ENCODE measurements at regions not wholly inside any gene's neighbourhood (a gene's known extent, or its start where the extent isn't known, plus 50 kb on each side); places are given as distances from the start of the nearest gene placed in this dataset.
"Not testable (repeated sequence)": the region's sequence is repeated elsewhere in the genome, so short reads cannot be mapped to it uniquely, and the experiment has no call there.

- ATAC-seq: peak; percentile 56
- intact Hi-C loops (cut with micrococcal nuclease); H3K9me2 ChIP-seq (ENCODE audit: insufficient read depth); H3K4me2 ChIP-seq (ENCODE audit: low read length); CTCF ChIA-PET; H3K27ac ChIP-seq (ENCODE audit: low read depth, low read length); H2AFZ ChIP-seq (ENCODE audit: low read depth, low read length, poor library complexity, severe bottlenecking); H3K9me3 ChIP-seq (ENCODE audit: control insufficient read depth in 1 of 2, insufficient read depth in 1 of 2, low read depth in 1 of 2, low read length in 2 of 2); POLR2A ChIA-PET; RAD21 ChIA-PET (ENCODE audit: low non-redundant PET in 1 of 2, low total read pairs in 2 of 2, uncharacterized antibody in 2 of 2, unreplicated experiment in 2 of 2); H3K9ac ChIP-seq (ENCODE audit: low read length); H4K20me1 ChIP-seq (ENCODE audit: insufficient read depth); H3K27me3 ChIP-seq (ENCODE audit: insufficient read depth, low read length); H3K36me3 ChIP-seq (ENCODE audit: control insufficient read depth in 1 of 2, insufficient read depth in 2 of 2, low read length in 2 of 2); BruUV-seq (replicated peaks); H3K4me3 ChIP-seq (replicated peaks in 1 of 2; ENCODE audit: low read depth in 1 of 2, low read length in 2 of 2); DNase-seq (ENCODE audit: low read depth, low spot score): not testable (repeated sequence)
- H3K4me1 ChIP-seq (ENCODE audit: control insufficient read depth in 1 of 2, insufficient read depth in 2 of 2, low read length in 2 of 2): peaks cover 0 to 11% of the 10 kb centered on the region in 2 experiments; a peak in 2 of 4 replicates
- H3K79me2 ChIP-seq (ENCODE audit: insufficient read depth, low read length): peaks cover 22% of the 10 kb centered on the region
These were observed 287.2 kb upstream of the PLGLB2 start for GRCh38 chr2:87460662-87461061.

GRCh38 chr2:87461671-87462070, 286.2 kb upstream of the PLGLB2 start:
- RAD21 ChIA-PET (ENCODE audit: low non-redundant PET in 1 of 2, low total read pairs in 2 of 2, uncharacterized antibody in 2 of 2, unreplicated experiment in 2 of 2); ATAC-seq; intact Hi-C loops (cut with micrococcal nuclease); H3K4me3 ChIP-seq (replicated peaks in 1 of 2; ENCODE audit: low read depth in 1 of 2, low read length in 2 of 2); H3K4me2 ChIP-seq (ENCODE audit: low read length); DNase-seq (ENCODE audit: low read depth, low spot score); H3K9ac ChIP-seq (ENCODE audit: low read length); H3K36me3 ChIP-seq (ENCODE audit: control insufficient read depth in 1 of 2, insufficient read depth in 2 of 2, low read length in 2 of 2); H2AFZ ChIP-seq (ENCODE audit: low read depth, low read length, poor library complexity, severe bottlenecking); BruUV-seq (replicated peaks); H3K9me3 ChIP-seq (ENCODE audit: control insufficient read depth in 1 of 2, insufficient read depth in 1 of 2, low read depth in 1 of 2, low read length in 2 of 2); H3K9me2 ChIP-seq (ENCODE audit: insufficient read depth); H3K27me3 ChIP-seq (ENCODE audit: insufficient read depth, low read length); POLR2A ChIA-PET; H4K20me1 ChIP-seq (ENCODE audit: insufficient read depth); H3K27ac ChIP-seq (ENCODE audit: low read depth, low read length); CTCF ChIA-PET: not testable (repeated sequence)
- Histone ChIP-seq H3K4me1 (ENCODE audit: control insufficient read depth in 1 of 2, insufficient read depth in 2 of 2, low read length in 2 of 2) (peaks cover 2 to 15% of the 10 kb centered on the region in 2 experiments; a peak in 2 of 4 replicates), H3K79me2 (ENCODE audit: insufficient read depth, low read length) (peaks cover 20% of the 10 kb centered on the region)

DNA sequence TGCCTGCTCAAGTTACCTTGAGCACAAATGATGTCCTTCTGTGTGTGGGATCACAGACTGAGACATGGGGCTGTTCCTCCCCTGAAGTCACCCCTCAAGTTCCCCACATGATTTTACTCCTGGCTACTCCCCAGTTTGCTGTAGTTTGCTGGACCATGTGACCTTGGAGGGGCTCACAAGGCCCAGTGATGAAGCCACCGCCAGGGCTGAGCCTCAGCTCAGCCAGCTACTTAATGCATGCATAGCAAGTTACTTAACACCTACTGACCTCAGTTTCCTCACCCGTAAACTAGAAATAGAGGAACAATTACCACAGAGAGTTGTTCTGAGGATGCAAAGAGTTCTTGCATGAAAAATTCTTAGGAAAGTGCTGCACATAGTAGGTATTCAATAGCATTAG, 283.7 kb upstream of the PLGLB2 start:
- H3K27ac ChIP-seq (ENCODE audit: low read depth, low read length); H2AFZ ChIP-seq (ENCODE audit: low read depth, low read length, poor library complexity, severe bottlenecking); H3K4me3 ChIP-seq (replicated peaks in 1 of 2; ENCODE audit: low read depth in 1 of 2, low read length in 2 of 2); H3K9me3 ChIP-seq (ENCODE audit: control insufficient read depth in 1 of 2, insufficient read depth in 1 of 2, low read depth in 1 of 2, low read length in 2 of 2); H3K27me3 ChIP-seq (ENCODE audit: insufficient read depth, low read length); ATAC-seq; H3K9ac ChIP-seq (ENCODE audit: low read length); BruUV-seq (replicated peaks); intact Hi-C loops (cut with micrococcal nuclease); H3K9me2 ChIP-seq (ENCODE audit: insufficient read depth); H3K4me2 ChIP-seq (ENCODE audit: low read length); RAD21 ChIA-PET (ENCODE audit: low non-redundant PET in 1 of 2, low total read pairs in 2 of 2, uncharacterized antibody in 2 of 2, unreplicated experiment in 2 of 2); POLR2A ChIA-PET; H4K20me1 ChIP-seq (ENCODE audit: insufficient read depth); CTCF ChIA-PET; DNase-seq (ENCODE audit: low read depth, low spot score); H3K36me3 ChIP-seq (ENCODE audit: control insufficient read depth in 1 of 2, insufficient read depth in 2 of 2, low read length in 2 of 2): not testable (repeated sequence)
- H3K4me1 ChIP-seq (ENCODE audit: control insufficient read depth in 1 of 2, insufficient read depth in 2 of 2, low read length in 2 of 2): peaks cover 2 to 20% of the 10 kb centered on the region in 2 experiments; a peak in 2 of 4 replicates
- H3K79me2 ChIP-seq (ENCODE audit: insufficient read depth, low read length): peaks cover 33% of the 10 kb centered on the region

- intact Hi-C loops (cut with micrococcal nuclease); ATAC-seq; H3K9me2 ChIP-seq (ENCODE audit: insufficient read depth); BruUV-seq (replicated peaks); H3K36me3 ChIP-seq (ENCODE audit: control insufficient read depth in 1 of 2, insufficient read depth in 2 of 2, low read length in 2 of 2); H3K27ac ChIP-seq (ENCODE audit: low read depth, low read length); H3K9ac ChIP-seq (ENCODE audit: low read length); H3K9me3 ChIP-seq (ENCODE audit: control insufficient read depth in 1 of 2, insufficient read depth in 1 of 2, low read depth in 1 of 2, low read length in 2 of 2); H3K27me3 ChIP-seq (ENCODE audit: insufficient read depth, low read length); H3K4me3 ChIP-seq (replicated peaks in 1 of 2; ENCODE audit: low read depth in 1 of 2, low read length in 2 of 2); CTCF ChIA-PET; POLR2A ChIA-PET; DNase-seq (ENCODE audit: low read depth, low spot score); H2AFZ ChIP-seq (ENCODE audit: low read depth, low read length, poor library complexity, severe bottlenecking); H3K4me2 ChIP-seq (ENCODE audit: low read length); H4K20me1 ChIP-seq (ENCODE audit: insufficient read depth): not testable (repeated sequence)
- Histone ChIP-seq H3K79me2 (ENCODE audit: insufficient read depth, low read length) (peaks cover 43% of the 10 kb centered on the region), H3K4me1 (ENCODE audit: control insufficient read depth in 1 of 2, insufficient read depth in 2 of 2, low read length in 2 of 2) (peaks cover 2 to 17% of the 10 kb centered on the region in 2 experiments; a peak in 2 of 4 replicates)
- RAD21 ChIA-PET (ENCODE audit: low non-redundant PET in 1 of 2, low total read pairs in 2 of 2, uncharacterized antibody in 2 of 2, unreplicated experiment in 2 of 2): interaction anchor here in 1 of 2 experiments (0.6 kb wide), 1 partner anchor 62 kb away, joined by 7 read pairs; no protein-coding TSS in a partner anchor
These were observed 282.2 kb upstream of the PLGLB2 start for GRCh38 chr2:87465730-87466129.
